ENCODE measurements at regions not wholly inside any gene's neighbourhood (a gene's known extent, or its start where the extent isn't known, plus 50 kb on each side); places are given as distances from the start of the nearest gene placed in this dataset.

DNA sequence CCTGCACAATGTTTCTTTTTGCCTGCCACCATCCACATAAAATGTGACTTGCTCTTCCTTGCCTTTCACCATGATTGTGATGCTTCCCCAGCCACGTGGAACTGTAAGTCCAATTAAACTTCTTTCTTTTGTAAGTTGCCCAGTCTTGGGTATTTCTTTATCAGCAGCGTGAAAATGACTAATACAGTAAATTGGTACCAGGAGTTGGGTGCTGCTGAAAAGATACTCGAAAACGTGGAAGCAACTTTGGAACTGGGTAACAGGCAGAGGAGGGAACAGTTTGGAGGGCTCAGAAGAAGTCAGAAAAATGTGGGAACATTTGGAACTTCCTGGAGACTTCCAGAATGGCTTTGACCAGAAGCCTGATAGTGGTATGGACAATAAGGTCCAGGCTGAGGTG is 425.3 kb downstream of the GPATCH2 start:
- DNase-seq (ENCODE audit: low read depth) = no peak

- DNase-seq (ENCODE audit: low read depth) = no peak
These were observed 434.3 kb downstream of the GPATCH2 start for GRCh38 chr1:217196616-217197015.

DNA sequence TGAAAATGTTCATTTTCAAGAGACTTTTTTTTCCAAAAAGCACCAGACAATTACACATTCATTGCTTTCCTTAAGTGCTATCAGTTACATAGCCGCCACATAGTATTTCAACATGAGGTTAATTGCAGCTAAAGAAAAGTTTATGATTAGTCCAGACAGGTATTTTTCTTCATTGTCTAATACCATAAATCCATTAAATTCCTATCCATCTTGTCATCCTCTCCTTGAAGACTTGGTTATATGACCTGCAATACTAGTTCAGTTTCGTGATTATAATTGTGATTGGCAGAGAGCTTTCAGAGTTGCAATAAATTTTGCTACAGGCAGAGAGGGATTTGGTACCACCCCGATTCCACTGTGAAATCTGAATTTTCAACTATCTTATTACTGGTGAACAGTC is 437.7 kb downstream of the GPATCH2 start:
- no peak for DNase-seq (ENCODE audit: low read depth)

DNA sequence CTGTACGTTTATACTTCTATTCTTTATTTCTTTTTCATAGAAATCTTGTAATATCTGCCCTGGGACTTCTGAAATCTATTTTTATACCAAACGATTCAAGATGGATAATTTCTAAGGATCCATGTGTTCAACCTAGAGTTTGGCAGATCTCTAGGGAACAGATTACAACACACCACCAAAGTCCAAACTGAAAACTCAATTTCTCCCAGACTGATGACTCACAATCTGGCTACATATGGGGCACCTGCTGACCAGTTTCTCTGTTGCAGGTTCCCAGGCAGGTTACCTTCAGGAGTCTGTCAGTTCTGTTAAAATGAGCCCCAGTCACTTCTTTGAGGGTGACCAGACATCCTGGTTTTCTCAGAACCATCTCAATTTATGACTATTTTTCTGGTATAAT is 439.4 kb downstream of the GPATCH2 start:
- DNase-seq (ENCODE audit: low read depth) = no peak

DNA sequence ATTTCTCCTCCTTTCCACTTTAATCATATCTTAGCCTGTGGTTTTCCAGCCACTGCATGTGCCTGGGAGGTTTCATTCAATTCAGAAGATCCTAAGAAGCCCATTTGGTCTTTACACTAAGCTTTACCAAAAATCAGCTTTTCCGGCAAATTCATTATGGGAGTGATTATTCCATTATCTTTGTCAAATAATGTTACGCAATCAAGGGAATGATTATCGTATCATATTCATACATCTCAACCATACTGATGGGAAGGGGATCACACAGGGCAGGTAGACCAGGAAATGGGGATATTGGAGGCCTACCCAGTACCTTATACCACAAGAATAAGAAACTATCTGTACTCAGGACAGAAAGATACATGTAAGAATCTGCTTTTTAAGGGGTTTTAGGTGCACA is 440.5 kb downstream of the GPATCH2 start:
- no peak for DNase-seq (ENCODE audit: low read depth)

DNA sequence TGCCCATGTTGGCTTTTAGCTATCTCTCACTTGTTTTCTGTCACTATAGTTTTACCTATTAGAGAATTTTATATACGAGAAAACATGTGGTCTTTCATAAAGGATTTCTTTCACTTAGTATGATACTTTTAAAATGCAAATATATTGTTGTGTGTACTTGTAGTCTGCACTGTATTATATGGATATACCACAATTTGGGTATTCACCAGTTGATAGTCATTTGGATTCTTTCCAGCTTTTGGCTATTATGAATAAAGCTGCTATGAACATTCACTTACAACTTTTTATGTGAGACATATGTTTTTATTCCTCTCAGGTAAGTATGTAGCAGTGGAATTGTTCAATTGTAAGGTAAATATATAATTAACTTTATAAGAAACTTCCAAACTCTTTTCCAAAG is 441.5 kb downstream of the GPATCH2 start:
- no peak for DNase-seq (ENCODE audit: low read depth)

- no peak for DNase-seq (ENCODE audit: low read depth)
These were observed 442.3 kb downstream of the GPATCH2 start for GRCh38 chr1:217188280-217189237.

DNA sequence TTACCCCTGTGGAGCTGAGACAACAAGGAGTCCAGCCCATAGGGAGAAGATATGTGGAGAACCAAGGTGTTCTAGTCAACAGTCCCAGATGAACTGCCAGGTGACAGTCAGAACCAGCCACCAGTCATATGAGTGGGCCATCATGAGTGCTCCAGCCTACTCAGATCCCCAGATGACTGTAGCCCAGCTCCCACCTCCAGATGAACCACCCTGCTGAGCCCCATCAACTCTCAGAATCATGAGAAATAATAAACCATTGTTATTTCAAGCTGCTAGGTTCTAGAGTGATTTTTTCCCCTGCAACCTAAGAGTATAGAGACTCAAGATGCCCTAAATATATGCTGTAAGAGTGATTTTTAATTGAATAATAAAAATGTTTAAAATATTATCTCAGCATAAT is 444.2 kb downstream of the GPATCH2 start:
- DNase-seq (ENCODE audit: low read depth) = no peak

DNA sequence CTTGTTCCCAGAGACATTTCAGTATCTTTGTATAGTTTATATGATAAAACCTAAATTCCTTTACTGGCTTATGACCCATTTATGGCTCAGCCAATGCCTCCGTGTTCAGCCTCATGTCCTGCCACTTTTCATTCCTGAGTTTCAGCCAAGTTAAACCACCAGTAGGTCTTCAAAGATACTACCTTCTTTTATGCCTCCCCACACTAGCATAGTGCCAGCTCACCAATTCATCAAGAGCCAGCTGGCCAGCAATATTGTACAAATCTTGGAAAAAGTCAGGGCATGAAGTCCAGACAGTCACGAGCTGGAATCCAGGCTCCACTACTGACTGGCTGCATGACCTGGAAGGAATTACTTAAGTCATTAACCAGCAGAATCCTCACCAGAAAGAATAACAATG is 446.0 kb downstream of the GPATCH2 start:
- DNase-seq (ENCODE audit: low read depth) = no peak

DNA sequence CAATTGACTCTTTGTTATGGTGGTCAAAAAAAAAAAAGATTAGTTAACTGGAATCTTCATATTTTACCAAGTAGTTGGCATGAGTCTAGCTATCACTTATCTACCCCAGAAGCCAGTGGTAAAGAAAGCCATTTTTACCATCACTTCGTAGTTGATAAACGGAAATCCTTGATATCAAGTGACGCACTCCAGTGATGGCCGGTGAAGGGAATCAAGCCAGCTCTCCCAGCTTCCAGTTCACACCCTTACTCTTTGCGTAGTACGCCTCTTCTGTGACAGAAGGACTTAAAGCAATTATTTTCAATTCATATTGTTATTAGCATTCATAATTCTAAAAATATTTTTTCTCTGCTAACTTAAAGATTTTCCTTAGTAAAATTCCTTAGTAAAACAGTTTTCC is 447.9 kb downstream of the GPATCH2 start:
- DNase-seq (ENCODE audit: low read depth) = no peak

DNA sequence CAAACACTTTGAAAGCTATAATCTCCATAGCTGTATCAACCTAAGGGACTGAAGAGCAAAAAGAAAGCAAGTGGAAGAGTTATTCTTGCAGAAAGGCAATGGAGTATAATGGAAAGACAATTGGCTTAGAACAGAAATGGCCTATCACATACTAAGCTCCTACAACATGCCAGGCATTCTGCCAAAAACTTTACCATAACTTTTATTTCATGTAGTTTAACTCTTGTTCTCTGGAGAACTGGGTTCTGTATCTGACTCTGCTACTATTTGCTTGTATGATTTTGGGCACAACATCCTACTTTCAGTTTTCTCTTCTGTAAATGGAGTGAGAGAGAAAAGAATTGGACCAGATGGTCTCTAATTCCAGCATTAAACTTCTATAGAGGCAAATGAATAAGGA is 449.1 kb downstream of the GPATCH2 start:
- no peak for DNase-seq (ENCODE audit: low read depth)

DNA sequence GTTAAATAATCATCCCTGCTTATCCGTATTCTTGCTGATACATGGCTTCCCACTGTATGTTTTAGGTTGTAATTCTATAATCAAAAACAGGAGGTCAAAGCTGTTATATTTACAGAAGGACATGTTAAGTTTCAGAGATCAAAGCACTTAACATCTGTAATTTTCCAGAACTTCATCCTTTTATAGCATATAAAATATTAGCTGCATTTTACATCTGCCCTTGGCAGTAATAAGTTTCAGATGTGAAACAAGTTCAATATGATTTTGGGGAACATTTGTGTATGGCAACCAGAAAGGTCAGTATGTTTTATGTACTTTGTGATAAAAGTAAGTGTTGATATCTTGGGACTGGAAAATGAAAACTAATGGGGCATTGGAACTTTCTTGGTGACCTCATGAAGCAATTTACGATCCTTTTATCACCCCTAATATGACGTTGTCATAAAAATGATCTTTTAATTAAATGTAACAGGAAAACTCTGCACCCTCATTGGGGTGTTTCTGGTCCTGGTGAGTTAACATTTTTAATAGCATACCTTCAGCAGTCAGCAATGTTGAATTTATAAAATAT is 449.6 kb downstream of the GPATCH2 start:
- DNase-seq (ENCODE audit: low read depth) = no peak

- no peak for DNase-seq (ENCODE audit: low read depth)
These were observed 450.4 kb downstream of the GPATCH2 start for GRCh38 chr1:217180443-217180842.

GRCh38 chr1:217164403-217164802 is 441.2 kb upstream of the ESRRG start:
- DNase-seq (ENCODE audit: low read depth) = no peak

- DNase-seq (ENCODE audit: low read depth) = no peak
These were observed 430.1 kb upstream of the ESRRG start for GRCh38 chr1:217153361-217153760.

DNA sequence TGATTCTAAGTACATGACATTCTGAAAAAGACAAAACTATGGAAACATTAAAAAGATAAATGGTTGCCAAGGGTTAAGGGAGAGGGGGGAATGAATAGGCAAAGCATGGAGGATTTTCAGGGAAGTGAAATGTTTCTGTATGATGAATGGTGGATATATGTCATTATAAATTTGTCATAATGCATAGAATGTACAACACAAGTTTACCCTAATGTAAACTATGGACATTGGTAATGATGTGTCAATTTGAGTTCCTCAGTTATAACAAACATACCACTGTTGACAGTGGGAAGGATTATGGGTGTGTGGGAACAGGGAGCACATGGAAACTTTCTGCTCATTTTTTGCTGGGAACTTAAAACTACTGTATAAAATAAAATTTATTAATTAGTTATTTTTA is 427.1 kb upstream of the ESRRG start:
- DNase-seq (ENCODE audit: low read depth) = no peak

DNA sequence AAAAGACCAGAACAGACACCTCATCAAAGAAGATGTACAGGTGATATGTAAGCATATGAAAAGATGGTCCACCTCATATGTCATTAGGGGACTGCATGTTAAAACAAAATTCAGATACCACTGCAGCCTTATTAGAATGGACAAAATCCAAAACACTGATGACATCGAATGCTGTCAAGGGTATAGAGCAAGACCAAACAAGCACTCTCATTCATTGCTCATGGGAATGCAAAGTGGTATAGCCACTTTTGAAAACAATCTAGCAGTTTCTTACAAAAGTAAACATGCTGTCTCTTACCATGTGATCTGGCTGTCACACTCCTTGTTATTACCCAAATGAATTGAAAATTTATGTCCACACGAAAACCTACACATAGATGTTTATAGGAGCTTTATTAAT is 426.6 kb upstream of the ESRRG start:
- DNase-seq (ENCODE audit: low read depth) = no peak

DNA sequence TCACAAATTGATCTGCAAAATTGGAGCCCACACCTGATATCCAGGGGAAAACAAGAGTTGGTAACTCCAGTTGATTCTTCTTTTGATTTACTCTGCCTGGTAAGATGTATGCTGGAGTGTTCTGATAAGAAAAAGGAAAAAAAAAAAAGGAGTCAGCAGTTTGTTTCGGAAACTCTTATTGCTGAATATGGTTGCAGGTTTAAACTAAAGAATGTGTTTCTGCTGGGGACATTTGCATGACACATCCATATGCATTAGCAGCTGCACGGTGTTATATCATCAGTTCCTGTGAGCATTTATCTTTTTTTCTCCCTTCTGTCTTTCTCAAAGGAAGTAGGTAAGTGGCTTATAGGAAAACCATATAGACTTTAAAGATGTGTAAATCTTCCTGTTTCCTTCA is 418.5 kb upstream of the ESRRG start:
- DNase-seq (ENCODE audit: low read depth) = no peak

GRCh38 chr1:217140041-217140901 is 417.0 kb upstream of the ESRRG start:
- DNase-seq (ENCODE audit: low read depth) = no peak

- no peak for DNase-seq (ENCODE audit: low read depth)
These were observed 416.3 kb upstream of the ESRRG start for GRCh38 chr1:217139513-217139912.

- DNase-seq (ENCODE audit: low read depth) = no peak
These were observed 415.7 kb upstream of the ESRRG start for GRCh38 chr1:217138799-217139466.

- no peak for DNase-seq (ENCODE audit: low read depth)
These were observed 415.0 kb upstream of the ESRRG start for GRCh38 chr1:217138173-217138765.

Data from fibroblast of the conjunctiva (primary cell).